DND-41 (cell line): ENCODE measurements at regions not wholly inside any gene's neighbourhood (a gene's known extent, or its start where the extent isn't known, plus 50 kb on each side); places are given as distances from the start of the nearest gene placed in this dataset.

Source experiments
- ATAC-seq: fragments of 200-7000 bp; cut with Tn5 transposase; 3 replicates; pipeline ENCODE4 v1.9.1; 2021; ENCODE audit warnings: low read depth; ENCODE audit not compliant: insufficient read depth
- DNase-seq: peaks from one replicate; pipeline ENCODE4 v3.0.0-alpha.2; 2020
- H2AFZ ChIP-seq: 2 replicates; pipeline ENCODE4 v1.6.0; 2012; ENCODE audit warnings: low read depth, low read length
- H3K27ac ChIP-seq: 2 replicates; pipeline ENCODE4 v1.5.1; 2012; ENCODE audit warnings: low read length, inconsistent platforms
- H3K27me3 ChIP-seq: fragments of 200-600 bp; sonication (generic); 2 replicates; pipeline ENCODE4 v1.6.0; 2012; ENCODE audit warnings: low read length, mild to moderate bottlenecking, inconsistent platforms; ENCODE audit not compliant: insufficient read depth, poor library complexity
- H3K36me3 ChIP-seq: 2 replicates; pipeline ENCODE4 v1.5.1; 2012; ENCODE audit warnings: low read length, inconsistent platforms; ENCODE audit not compliant: insufficient read depth
- H3K4me1 ChIP-seq: 2 replicates; pipeline ENCODE4 v1.5.1; 2012; ENCODE audit warnings: mild to moderate bottlenecking, low read length; ENCODE audit not compliant: insufficient read depth
- H3K4me2 ChIP-seq: 2 replicates; pipeline ENCODE4 v1.6.0; 2012; ENCODE audit warnings: mild to moderate bottlenecking, moderate library complexity, low read length, inconsistent platforms; ENCODE audit not compliant: insufficient read depth
- H3K4me3 ChIP-seq, 2 experiments: fragments of 200-600 bp in 1 of 2; shearing (Covaris generic) in 1 of 2; 2 replicates each; pipeline ENCODE4 v1.5.1; 2012 to 2016; ENCODE audit warnings: inconsistent platforms in 2 of 2, low read length in 2 of 2, mild to moderate bottlenecking in 2 of 2, low read depth in 1 of 2, moderate library complexity in 1 of 2
- H3K79me2 ChIP-seq: 2 replicates; pipeline ENCODE4 v1.6.0; 2012; ENCODE audit warnings: low read length, inconsistent platforms; ENCODE audit not compliant: insufficient read depth
- H3K9ac ChIP-seq: 2 replicates; pipeline ENCODE4 v1.6.0; 2012; ENCODE audit warnings: low read depth, mild to moderate bottlenecking, inconsistent platforms, low read length, moderate library complexity
- H3K9me3 ChIP-seq: 2 replicates; pipeline ENCODE4 v1.5.1; 2012; ENCODE audit warnings: low read length, moderate library complexity, mild to moderate bottlenecking, inconsistent platforms; ENCODE audit not compliant: insufficient read depth, severe bottlenecking
- H4K20me1 ChIP-seq: 2 replicates; pipeline ENCODE4 v1.6.0; 2012; ENCODE audit warnings: low read length; ENCODE audit not compliant: insufficient read depth
- EZH2 ChIP-seq: IDR thresholded peaks from 3 replicates; pipeline ENCODE4 v1.6.1; 2012; ENCODE audit warnings: borderline replicate concordance, low read depth, mild to moderate bottlenecking, moderate library complexity, low read length, inconsistent platforms; ENCODE audit not compliant: severe bottlenecking
- TF ChIP-seq, protein P1 (sequence below): IDR thresholded peaks from 2 replicates; pipeline ENCODE4 v1.5.1; 2012; ENCODE audit warnings: borderline replicate concordance, low read length, moderate library complexity, mild to moderate bottlenecking; ENCODE audit not compliant: poor library complexity, severe bottlenecking; ENCODE audit errors: extremely low read depth

DNA sequence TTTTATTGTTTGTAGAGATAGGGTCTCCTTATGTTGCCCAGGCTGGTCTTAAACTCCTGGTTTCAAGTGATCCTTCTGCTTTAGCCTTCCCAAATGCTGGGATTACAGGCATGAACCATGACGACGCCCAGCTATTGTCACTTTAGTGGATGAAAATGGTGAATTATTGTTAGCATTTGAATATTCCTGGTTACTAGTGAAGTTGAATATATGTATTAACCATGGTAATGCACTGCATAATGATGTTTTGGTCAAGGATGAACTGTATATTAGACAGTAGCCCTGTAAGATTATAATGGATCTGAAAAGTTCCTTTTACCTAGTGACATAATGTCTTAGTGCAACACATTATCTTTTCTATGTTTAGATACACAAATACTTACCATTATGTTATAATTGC, 50.4 kb upstream of the KCNAB1 start:
- Histone ChIP-seq H3K27me3 (no peaks in the 10 kb centered on the region), H3K9me3 (no peaks in the 10 kb centered on the region), H3K27ac (no peak overlapping the region), H3K4me3 (no peak overlapping the region), H3K4me1 (no peaks in the 10 kb centered on the region), H3K9ac (no peak overlapping the region), H2AFZ (no peak overlapping the region), H3K36me3 (no peaks in the 10 kb centered on the region), H3K4me2 (no peak overlapping the region), H4K20me1 (no peaks in the 10 kb centered on the region), H3K79me2 (no peaks in the 10 kb centered on the region)
- DNase-seq (no peak), ATAC-seq (no peak)
- TF ChIP-seq, protein P1, sequence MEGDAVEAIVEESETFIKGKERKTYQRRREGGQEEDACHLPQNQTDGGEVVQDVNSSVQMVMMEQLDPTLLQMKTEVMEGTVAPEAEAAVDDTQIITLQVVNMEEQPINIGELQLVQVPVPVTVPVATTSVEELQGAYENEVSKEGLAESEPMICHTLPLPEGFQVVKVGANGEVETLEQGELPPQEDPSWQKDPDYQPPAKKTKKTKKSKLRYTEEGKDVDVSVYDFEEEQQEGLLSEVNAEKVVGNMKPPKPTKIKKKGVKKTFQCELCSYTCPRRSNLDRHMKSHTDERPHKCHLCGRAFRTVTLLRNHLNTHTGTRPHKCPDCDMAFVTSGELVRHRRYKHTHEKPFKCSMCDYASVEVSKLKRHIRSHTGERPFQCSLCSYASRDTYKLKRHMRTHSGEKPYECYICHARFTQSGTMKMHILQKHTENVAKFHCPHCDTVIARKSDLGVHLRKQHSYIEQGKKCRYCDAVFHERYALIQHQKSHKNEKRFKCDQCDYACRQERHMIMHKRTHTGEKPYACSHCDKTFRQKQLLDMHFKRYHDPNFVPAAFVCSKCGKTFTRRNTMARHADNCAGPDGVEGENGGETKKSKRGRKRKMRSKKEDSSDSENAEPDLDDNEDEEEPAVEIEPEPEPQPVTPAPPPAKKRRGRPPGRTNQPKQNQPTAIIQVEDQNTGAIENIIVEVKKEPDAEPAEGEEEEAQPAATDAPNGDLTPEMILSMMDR, result no peak
- TF ChIP-seq EZH2, result no peak
